SH-SY5Y (cell line): ENCODE measurements at regions not wholly inside any gene's neighbourhood (a gene's known extent, or its start where the extent isn't known, plus 50 kb on each side); places are given as distances from the start of the nearest gene placed in this dataset.

Experiments used
- GATA2 ChIP-seq: IDR thresholded peaks from 2 replicates; pipeline ENCODE4 v1.6.1; 2011; ENCODE audit warnings: mild to moderate bottlenecking, low read depth, low read length
- GATA3 ChIP-seq: IDR thresholded peaks from 2 replicates; pipeline ENCODE4 v1.6.1; 2011; ENCODE audit warnings: low read depth, mild to moderate bottlenecking, low read length, moderate library complexity

- no peak for TF ChIP-seq GATA2
- TF ChIP-seq GATA3 = no peak
Measured at GRCh38 chr3:102104033-102104432, 254.7 kb downstream of the NFKBIZ start.
